Thoracic aorta (tissue), 2 donors: ENCODE measurements at regions not wholly inside any gene's neighbourhood (a gene's known extent, or its start where the extent isn't known, plus 50 kb on each side); places are given as distances from the start of the nearest gene placed in this dataset.
"Not testable (repeated sequence)": the region's sequence is repeated elsewhere in the genome, so short reads cannot be mapped to it uniquely, and the experiment has no call there.

Experiments used
- ATAC-seq: fragments of 150-250 bp; one replicate; pipeline ENCODE4 v1.8.0; 2017; ENCODE audit warnings: low read depth; ENCODE audit not compliant: insufficient number of reproducible peaks, low FRiP score
- DNase-seq: peaks from one replicate; pipeline ENCODE4 v3.0.0-alpha.2; 2020; ENCODE audit warnings: low spot score
- H3K27ac ChIP-seq, 2 donors: fragments of 200-600 bp; sonication (generic); 1 replicate in 1 of 2; 2 replicates in 1 of 2; pipeline ENCODE4 v1.5.1; 2016; ENCODE audit warnings: mild to moderate bottlenecking in 2 of 2, moderate library complexity in 2 of 2
- H3K27me3 ChIP-seq: fragments of 200-600 bp; sonication (generic); replicated peaks from 2 replicates; pipeline ENCODE4 v1.6.0; 2016; ENCODE audit warnings: mild to moderate bottlenecking; ENCODE audit not compliant: insufficient read depth
- H3K36me3 ChIP-seq: fragments of 200-600 bp; sonication (generic); one replicate; pipeline ENCODE4 v1.5.1; 2016
- H3K4me1 ChIP-seq, 2 donors: fragments of 200-600 bp; sonication (generic); 1 replicate in 1 of 2; 2 replicates in 1 of 2; pipeline versions ENCODE4 v1.5.1 to v1.6.0; 2016; ENCODE audit warnings: low read depth in 2 of 2, mild to moderate bottlenecking in 1 of 2; ENCODE audit not compliant: control insufficient read depth in 1 of 2
- H3K4me3 ChIP-seq: fragments of 200-600 bp; sonication (generic); 2 replicates; pipeline ENCODE4 v1.5.1; 2016; ENCODE audit warnings: mild to moderate bottlenecking
- H3K9me3 ChIP-seq: fragments of 200-600 bp; sonication (generic); 2 replicates; pipeline ENCODE4 v1.5.1; 2016
- TF ChIP-seq, protein P1 (sequence below): fragments of 200-600 bp; sonication (generic); IDR thresholded peaks from one replicate; pipeline ENCODE4 v1.5.1; 2019; ENCODE audit warnings: antibody characterized with exemption

DNA sequence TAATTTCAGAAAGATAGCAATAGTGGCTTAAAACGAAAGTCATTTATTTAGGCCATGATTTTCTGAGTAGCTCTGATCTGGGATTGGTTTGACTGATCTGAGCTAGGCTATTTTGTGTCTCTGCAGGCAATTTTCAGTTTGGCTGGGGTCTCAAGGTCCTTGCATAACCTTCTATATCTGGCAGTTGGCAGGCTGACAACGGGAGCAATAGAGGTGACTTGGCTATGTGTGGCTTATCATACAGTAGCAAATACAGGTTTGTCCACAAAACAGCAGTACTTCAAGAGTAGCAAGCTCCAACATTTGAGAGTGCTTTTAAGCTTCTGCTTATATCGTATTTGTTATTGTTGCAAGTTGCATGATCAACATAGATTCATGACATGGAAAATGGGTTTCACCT lies 1167.3 kb upstream of the CELF2 start:
- no peak overlapping the region for H3K4me3 ChIP-seq
- TF ChIP-seq, protein P1, sequence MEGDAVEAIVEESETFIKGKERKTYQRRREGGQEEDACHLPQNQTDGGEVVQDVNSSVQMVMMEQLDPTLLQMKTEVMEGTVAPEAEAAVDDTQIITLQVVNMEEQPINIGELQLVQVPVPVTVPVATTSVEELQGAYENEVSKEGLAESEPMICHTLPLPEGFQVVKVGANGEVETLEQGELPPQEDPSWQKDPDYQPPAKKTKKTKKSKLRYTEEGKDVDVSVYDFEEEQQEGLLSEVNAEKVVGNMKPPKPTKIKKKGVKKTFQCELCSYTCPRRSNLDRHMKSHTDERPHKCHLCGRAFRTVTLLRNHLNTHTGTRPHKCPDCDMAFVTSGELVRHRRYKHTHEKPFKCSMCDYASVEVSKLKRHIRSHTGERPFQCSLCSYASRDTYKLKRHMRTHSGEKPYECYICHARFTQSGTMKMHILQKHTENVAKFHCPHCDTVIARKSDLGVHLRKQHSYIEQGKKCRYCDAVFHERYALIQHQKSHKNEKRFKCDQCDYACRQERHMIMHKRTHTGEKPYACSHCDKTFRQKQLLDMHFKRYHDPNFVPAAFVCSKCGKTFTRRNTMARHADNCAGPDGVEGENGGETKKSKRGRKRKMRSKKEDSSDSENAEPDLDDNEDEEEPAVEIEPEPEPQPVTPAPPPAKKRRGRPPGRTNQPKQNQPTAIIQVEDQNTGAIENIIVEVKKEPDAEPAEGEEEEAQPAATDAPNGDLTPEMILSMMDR, result no peak

DNA sequence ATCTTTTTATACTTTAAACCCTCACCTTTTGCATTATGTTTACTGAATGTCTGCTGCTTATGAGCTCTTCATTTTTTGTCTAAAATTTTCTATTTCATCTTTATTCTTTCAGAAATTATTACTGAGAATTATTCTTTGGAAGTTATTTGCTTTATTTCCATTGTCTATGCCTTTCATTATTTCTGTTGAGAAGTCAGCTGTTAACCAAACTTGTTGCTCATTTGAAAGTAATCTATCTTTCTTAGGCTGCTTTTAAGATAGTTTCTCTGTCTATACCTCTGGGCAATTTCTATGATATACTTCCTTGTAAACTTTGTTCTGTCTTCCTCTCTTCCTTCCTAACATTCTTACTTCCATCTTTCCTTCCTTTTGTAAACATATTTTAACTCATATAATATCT lies 1165.9 kb upstream of the CELF2 start:
- H3K9me3 ChIP-seq, result peaks cover 13% of the 10 kb centered on the region
- H3K4me1 ChIP-seq, result peaks cover 0 to 5% of the 10 kb centered on the region in 2 donors
- H3K4me3 ChIP-seq, result no peak overlapping the region
- H3K27me3 ChIP-seq, result no peaks in the 10 kb centered on the region
- no peaks in the 10 kb centered on the region for H3K36me3 ChIP-seq
- no peak overlapping the region for H3K27ac ChIP-seq
- no peak for ATAC-seq
- DNase-seq, result no peak
- TF ChIP-seq, protein P1, result no peak

More for the DNA sequence above, 1167.3 kb upstream of the CELF2 start:
- Histone ChIP-seq H3K27ac (no peak overlapping the region), H3K4me1 (peaks cover 0 to 5% of the 10 kb centered on the region in 2 donors), H3K27me3 (no peaks in the 10 kb centered on the region), H3K36me3 (no peaks in the 10 kb centered on the region), H3K9me3 (peaks cover 13% of the 10 kb centered on the region)
- DNase-seq (no peak), ATAC-seq (no peak)

DNA sequence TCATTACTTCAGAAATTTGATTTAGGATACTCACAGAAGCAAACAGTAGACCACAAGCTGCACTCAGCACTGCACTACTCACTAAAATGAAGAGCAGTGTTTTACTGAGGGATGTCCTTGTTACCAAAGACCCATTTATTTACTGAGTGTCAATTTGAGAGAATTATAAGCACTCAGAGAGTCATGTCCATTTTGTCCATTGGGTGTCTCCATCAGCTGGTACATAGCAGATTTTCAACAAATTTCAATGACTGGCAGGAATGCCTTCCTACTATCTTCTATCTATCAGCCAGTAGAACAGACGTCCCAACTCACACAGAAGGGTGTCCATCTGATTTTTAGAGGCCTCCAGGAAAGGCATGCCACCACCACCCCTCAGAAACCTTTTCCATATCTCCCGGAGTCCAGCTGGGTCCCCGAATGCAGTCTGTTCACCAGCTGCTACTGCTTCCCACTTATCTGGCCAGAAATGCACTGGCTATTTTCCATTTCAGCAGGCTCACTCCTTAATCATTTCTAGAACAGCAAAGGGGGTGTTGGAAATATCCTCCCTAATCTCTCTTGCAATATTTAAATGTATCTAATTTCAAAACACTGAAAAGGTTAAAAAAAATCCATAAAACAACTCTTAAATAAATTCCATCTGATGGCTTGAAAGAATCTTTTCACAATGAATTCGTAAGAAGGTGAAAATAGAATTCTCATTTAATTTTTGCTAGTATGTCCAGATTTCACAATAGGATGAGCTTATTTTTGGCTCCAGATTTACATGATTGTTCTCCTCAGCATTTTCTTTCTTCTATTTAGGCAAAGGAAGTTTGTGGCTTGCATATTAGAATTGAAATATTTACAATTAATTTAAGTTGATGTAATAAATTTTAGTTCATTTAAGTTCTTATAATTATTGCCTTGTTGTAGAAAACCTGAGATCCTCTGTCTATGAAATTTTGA lies 1164.0 kb upstream of the CELF2 start:
- no peak for ATAC-seq
- Histone ChIP-seq H3K27ac (no peak overlapping the region), H3K4me3 (no peak overlapping the region), H3K27me3 (no peaks in the 10 kb centered on the region), H3K36me3 (no peaks in the 10 kb centered on the region), H3K4me1 (peaks cover 0 to 5% of the 10 kb centered on the region in 2 donors), H3K9me3 (peaks cover 13% of the 10 kb centered on the region)
- TF ChIP-seq, protein P1, result no peak
- no peak for DNase-seq

DNA sequence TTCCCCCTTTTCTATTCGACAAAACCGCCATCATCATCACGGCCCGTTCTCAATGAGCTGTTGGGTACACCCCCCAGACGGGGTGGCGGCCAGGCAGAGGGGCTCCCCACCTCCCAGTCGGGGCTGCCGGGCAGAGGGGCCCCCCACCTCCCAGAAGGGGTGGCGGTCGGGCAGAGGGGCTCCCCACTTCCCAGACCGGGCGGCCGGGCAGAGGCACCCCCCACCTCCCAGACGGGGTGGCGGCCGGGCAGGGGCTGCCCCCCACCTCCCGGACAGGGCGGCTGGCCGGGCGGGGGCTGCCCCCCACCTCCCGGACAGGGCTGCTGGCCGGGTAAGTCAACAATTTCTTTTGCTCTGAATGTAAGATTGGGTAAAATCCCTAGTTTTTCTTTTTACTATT lies 1162.2 kb upstream of the CELF2 start:
- not testable (repeated sequence) for ATAC-seq, H3K4me1 ChIP-seq, H3K27me3 ChIP-seq, H3K36me3 ChIP-seq, DNase-seq, H3K4me3 ChIP-seq, H3K27ac ChIP-seq
- peaks cover 13% of the 10 kb centered on the region for H3K9me3 ChIP-seq

DNA sequence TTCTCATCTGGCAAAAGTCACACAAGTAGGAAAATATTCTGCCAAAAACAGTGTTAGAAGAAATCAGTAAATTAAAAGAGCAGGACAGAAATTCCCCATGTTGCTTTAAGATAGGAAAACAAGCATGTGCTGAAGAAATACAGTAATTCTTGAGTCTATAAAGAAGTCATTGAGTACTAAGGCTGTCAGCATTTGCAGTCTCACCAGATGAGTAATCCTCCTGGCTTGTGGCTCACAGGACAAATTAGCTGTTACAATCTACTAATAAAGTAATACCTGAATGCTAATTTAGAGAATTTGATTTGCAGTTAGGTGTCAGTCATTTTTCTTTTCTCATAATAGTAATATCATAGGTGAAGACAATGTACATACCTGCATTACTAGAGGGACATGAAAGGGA lies 1158.9 kb upstream of the CELF2 start:
- no peaks in the 10 kb centered on the region for H3K27me3 ChIP-seq
- ATAC-seq (no peak), DNase-seq (no peak)
- H3K9me3 ChIP-seq, result no peaks in the 10 kb centered on the region
- H3K27ac ChIP-seq, result no peak overlapping the region
- no peaks in the 10 kb centered on the region for H3K36me3 ChIP-seq
- no peak overlapping the region for H3K4me3 ChIP-seq
- TF ChIP-seq, protein P1, result no peak
- peaks cover 0 to 1% of the 10 kb centered on the region in 2 donors for H3K4me1 ChIP-seq
